GM23248 (cell line): ENCODE measurements at regions not wholly inside any gene's neighbourhood (a gene's known extent, or its start where the extent isn't known, plus 50 kb on each side); places are given as distances from the start of the nearest gene placed in this dataset.

Source experiments
- EZH2 ChIP-seq: fragments of 200-600 bp; sonication (generic); IDR thresholded peaks from 2 replicates; pipeline ENCODE4 v1.6.1; 2018; ENCODE audit warnings: antibody characterized with exemption, mild to moderate bottlenecking; ENCODE audit not compliant: insufficient read depth, poor library complexity, severe bottlenecking
- EZH2phosphoT487 ChIP-seq: fragments of 200-600 bp; sonication (generic); IDR thresholded peaks from 2 replicates; pipeline ENCODE4 v1.6.1; 2018; ENCODE audit warnings: antibody characterized with exemption, moderate library complexity, mild to moderate bottlenecking, low read depth; ENCODE audit not compliant: insufficient read depth

DNA sequence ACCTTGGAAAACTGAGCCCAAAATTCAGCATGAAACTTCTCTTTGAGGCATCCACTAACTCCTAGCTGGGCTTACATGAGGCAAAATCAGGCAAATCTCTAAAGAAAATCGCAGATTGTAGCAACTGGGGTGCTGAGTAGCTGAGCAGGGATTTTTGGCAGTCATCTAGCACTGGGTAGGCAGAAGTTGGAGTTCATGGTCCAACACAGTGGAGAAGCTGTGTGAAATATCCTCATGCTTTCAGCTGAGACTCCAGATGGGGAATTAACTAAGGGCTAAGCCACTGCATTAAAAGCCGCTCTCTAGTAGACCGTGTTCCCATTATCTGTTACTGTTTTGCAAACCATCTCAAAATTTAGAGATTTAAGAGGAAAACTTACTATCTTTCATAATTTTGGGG, 240.1 kb upstream of the PHYHIPL start:
- TF ChIP-seq EZH2 (no peak), EZH2phosphoT487 (no peak)
